Stimulated activated CD4-positive, alpha-beta T cell treated with anti-CD3 and anti-CD28 coated beads, Interleukin-4, amount 100 ng/mL, for 48 hours (primary cell): ENCODE measurements at regions not wholly inside any gene's neighbourhood (a gene's known extent, or its start where the extent isn't known, plus 50 kb on each side); places are given as distances from the start of the nearest gene placed in this dataset.

ENCODE experiments used
- DNase-seq, 2 donors: peaks; one replicate each; pipeline ENCODE4 v3.0.0-alpha.2; 2020; ENCODE audit warnings: low read depth in 2 of 2

GRCh38 chr18:78150590-78150989 lies 829.0 kb upstream of the SALL3 start:
- DNase-seq: no peak

GRCh38 chr18:78151234-78151633 lies 828.4 kb upstream of the SALL3 start:
- no peak for DNase-seq

- no peak for DNase-seq
Observed at GRCh38 chr18:78151948-78152725, 827.5 kb upstream of the SALL3 start.

- DNase-seq: no peak
Observed at GRCh38 chr18:78153362-78153761, 826.3 kb upstream of the SALL3 start.

- no peak for DNase-seq
Observed at GRCh38 chr18:78154444-78154843, 825.2 kb upstream of the SALL3 start.

GRCh38 chr18:78154853-78155252 lies 824.8 kb upstream of the SALL3 start:
- DNase-seq: no peak

GRCh38 chr18:78156466-78156865 lies 823.2 kb upstream of the SALL3 start:
- DNase-seq: no peak

- no peak for DNase-seq
Observed at GRCh38 chr18:78158943-78159342, 820.7 kb upstream of the SALL3 start.

GRCh38 chr18:78159397-78159796 lies 820.2 kb upstream of the SALL3 start:
- no peak for DNase-seq

GRCh38 chr18:78160961-78161656 lies 818.5 kb upstream of the SALL3 start:
- no peak for DNase-seq

- DNase-seq: no peak
Observed at GRCh38 chr18:78165525-78165924, 814.1 kb upstream of the SALL3 start.

- no peak for DNase-seq
Observed at GRCh38 chr18:78168526-78168925, 811.1 kb upstream of the SALL3 start.

GRCh38 chr18:78169174-78169864 lies 810.3 kb upstream of the SALL3 start:
- DNase-seq: no peak

- DNase-seq: no peak
Observed at GRCh38 chr18:78171954-78172353, 807.7 kb upstream of the SALL3 start.

GRCh38 chr18:78174737-78175136 lies 804.9 kb upstream of the SALL3 start:
- no peak for DNase-seq

- DNase-seq: no peak
Observed at GRCh38 chr18:78178812-78179211, 800.8 kb upstream of the SALL3 start.

GRCh38 chr18:78180741-78181140 lies 798.9 kb upstream of the SALL3 start:
- no peak for DNase-seq

GRCh38 chr18:78183815-78184214 lies 795.8 kb upstream of the SALL3 start:
- DNase-seq: no peak

GRCh38 chr18:78191276-78191675 lies 788.3 kb upstream of the SALL3 start:
- DNase-seq: no peak

- DNase-seq: no peak
Observed at GRCh38 chr18:78192054-78192453, 787.6 kb upstream of the SALL3 start.

GRCh38 chr18:78196280-78196679 lies 783.3 kb upstream of the SALL3 start:
- no peak for DNase-seq

GRCh38 chr18:78199002-78199401 lies 780.6 kb upstream of the SALL3 start:
- no peak for DNase-seq

- no peak for DNase-seq
Observed at GRCh38 chr18:78199611-78200010, 780.0 kb upstream of the SALL3 start.
